Activated T-helper 1 cell treated with anti-CD3 and anti-CD28 coated beads, Interleukin-12 subunit alpha, Interleukin-12 subunit beta, Interleukin-2, Interleukin-4 antibody, amounts not matched to agents 30 ng/mL and 10 ng/mL and 1 ng/mL, durations not matched to agents 14 hours and 24 hours and 36 hours (primary cell): ENCODE measurements at regions not wholly inside any gene's neighbourhood (a gene's known extent, or its start where the extent isn't known, plus 50 kb on each side); places are given as distances from the start of the nearest gene placed in this dataset.

Source experiments
- DNase-seq: peaks from one replicate; pipeline ENCODE4 v3.0.0; 2021; ENCODE audit warnings: low spot score
- H3K27ac Mint-ChIP-seq: one replicate; pipeline ENCODE4 v1.8.0; 2021; ENCODE audit warnings: mild to moderate bottlenecking, mixed read lengths
- H3K27me3 Mint-ChIP-seq: one replicate; pipeline ENCODE4 v1.8.0; 2022; ENCODE audit warnings: mild to moderate bottlenecking, moderate library complexity, mixed read lengths; ENCODE audit not compliant: insufficient read depth
- H3K36me3 Mint-ChIP-seq: one replicate; pipeline ENCODE4 v1.8.0; 2021; ENCODE audit warnings: low read depth, mixed read lengths
- H3K4me1 Mint-ChIP-seq: one replicate; pipeline ENCODE4 v1.8.0; 2021; ENCODE audit warnings: low read depth, mixed read lengths
- H3K4me3 Mint-ChIP-seq: one replicate; pipeline ENCODE4 v1.8.0; 2021; ENCODE audit warnings: mild to moderate bottlenecking, moderate library complexity, mixed read lengths
- H3K9me3 Mint-ChIP-seq: one replicate; pipeline ENCODE4 v1.8.0; 2021; ENCODE audit warnings: mixed read lengths
- intact Hi-C: fragments of 100-400 bp; cut with micrococcal nuclease; formaldehyde crosslinking; loops from one replicate; pipeline ENCODE4 v1.15.1; 2024

DNA sequence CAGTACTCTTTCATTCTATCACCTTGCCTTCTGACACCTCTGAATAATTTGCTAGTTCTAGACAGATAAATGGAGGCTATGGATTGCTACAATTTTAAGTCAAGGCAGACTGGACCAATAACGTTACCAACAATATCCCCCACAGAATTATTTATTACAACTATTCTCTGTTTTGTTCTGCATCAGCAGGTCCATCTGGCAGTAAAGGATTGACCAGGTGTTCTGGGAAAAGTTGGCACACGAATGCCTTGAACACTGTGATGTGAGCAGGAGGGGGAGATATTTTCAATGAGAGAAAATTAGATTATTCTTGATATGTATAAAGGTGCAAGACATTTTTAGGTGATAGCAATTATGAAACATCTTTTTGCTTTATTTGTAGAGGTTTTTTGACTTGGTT, 718.8 kb upstream of the TMPRSS15 start:
- intact Hi-C loops = no loop called here
- Mint-ChIP-seq H3K27me3 (no peaks in the 10 kb centered on the region), H3K27ac (no peak overlapping the region), H3K36me3 (no peaks in the 10 kb centered on the region), H3K4me3 (no peak overlapping the region), H3K4me1 (no peaks in the 10 kb centered on the region), H3K9me3 (peaks cover 49% of the 10 kb centered on the region)
- no peak for DNase-seq

DNA sequence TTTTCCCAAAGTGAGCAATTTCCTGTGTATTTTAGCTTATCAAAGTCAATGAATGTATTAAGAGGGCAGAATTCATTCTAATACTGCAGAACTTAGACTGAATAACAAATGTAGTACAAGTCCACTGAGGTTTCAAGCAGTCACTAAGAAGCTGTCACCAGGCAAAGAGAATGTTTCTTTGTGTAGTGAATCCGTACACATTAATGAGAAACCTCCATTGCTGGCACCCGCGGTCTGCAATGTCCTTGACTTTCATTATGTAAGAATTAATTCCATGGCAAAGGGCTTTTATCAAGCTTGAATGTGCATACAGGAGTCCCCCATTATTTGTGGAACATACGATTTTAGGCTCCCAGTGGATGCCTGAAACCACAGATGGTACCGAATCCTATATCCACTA, 719.5 kb upstream of the TMPRSS15 start:
- Mint-ChIP-seq H3K9me3 (peaks cover 44% of the 10 kb centered on the region), H3K36me3 (no peaks in the 10 kb centered on the region), H3K4me1 (no peaks in the 10 kb centered on the region), H3K4me3 (no peak overlapping the region), H3K27ac (no peak overlapping the region), H3K27me3 (no peaks in the 10 kb centered on the region)
- intact Hi-C loops = no loop called here
- DNase-seq = no peak

DNA sequence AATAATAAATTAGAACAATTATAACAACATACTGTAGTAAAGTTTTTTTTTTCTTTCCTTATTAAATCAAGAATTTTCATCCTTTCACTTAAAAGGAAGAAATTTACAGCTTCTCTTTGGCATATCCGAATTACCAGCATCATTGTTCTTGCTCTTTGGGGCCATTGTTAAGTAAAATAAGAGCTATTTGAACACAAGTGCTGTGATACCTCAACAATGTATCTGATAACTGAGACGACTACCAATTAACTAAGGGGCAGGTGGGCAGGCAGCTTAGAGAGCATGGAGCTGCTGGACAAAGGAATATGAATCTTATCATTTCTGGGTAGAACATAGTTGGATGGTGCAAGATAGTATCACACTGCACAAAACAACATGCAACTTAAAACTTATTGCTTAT, 719.9 kb upstream of the TMPRSS15 start:
- no peaks in the 10 kb centered on the region for H3K27me3 Mint-ChIP-seq
- no peaks in the 10 kb centered on the region for H3K36me3 Mint-ChIP-seq
- no peak overlapping the region for H3K27ac Mint-ChIP-seq
- DNase-seq = no peak
- peaks cover 39% of the 10 kb centered on the region for H3K9me3 Mint-ChIP-seq
- intact Hi-C loops = no loop called here
- H3K4me1 Mint-ChIP-seq = no peaks in the 10 kb centered on the region
- no peak overlapping the region for H3K4me3 Mint-ChIP-seq

DNA sequence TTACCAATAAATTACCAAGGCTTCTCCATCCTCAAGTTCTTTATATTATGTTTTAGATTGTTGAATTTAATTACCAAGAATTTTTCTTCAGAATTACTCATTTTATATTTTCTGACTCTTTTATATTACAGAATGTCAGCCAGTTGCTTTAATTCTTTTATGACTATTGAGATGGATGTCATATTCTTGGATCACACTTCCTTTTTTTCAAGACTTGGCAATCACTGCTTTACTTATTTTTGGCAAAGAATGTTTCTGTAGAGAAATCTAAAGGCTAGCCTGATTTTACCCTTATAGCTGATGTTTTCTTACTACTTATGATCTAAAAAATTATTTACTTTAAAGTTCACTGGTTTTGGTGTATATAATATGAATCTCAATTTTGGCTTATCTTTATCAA, 721.1 kb upstream of the TMPRSS15 start:
- no peak overlapping the region for H3K27ac Mint-ChIP-seq
- intact Hi-C loops = no loop called here
- peaks cover 31% of the 10 kb centered on the region for H3K9me3 Mint-ChIP-seq
- no peaks in the 10 kb centered on the region for H3K36me3 Mint-ChIP-seq
- no peaks in the 10 kb centered on the region for H3K27me3 Mint-ChIP-seq
- no peaks in the 10 kb centered on the region for H3K4me1 Mint-ChIP-seq
- no peak for DNase-seq
- H3K4me3 Mint-ChIP-seq = no peak overlapping the region

DNA sequence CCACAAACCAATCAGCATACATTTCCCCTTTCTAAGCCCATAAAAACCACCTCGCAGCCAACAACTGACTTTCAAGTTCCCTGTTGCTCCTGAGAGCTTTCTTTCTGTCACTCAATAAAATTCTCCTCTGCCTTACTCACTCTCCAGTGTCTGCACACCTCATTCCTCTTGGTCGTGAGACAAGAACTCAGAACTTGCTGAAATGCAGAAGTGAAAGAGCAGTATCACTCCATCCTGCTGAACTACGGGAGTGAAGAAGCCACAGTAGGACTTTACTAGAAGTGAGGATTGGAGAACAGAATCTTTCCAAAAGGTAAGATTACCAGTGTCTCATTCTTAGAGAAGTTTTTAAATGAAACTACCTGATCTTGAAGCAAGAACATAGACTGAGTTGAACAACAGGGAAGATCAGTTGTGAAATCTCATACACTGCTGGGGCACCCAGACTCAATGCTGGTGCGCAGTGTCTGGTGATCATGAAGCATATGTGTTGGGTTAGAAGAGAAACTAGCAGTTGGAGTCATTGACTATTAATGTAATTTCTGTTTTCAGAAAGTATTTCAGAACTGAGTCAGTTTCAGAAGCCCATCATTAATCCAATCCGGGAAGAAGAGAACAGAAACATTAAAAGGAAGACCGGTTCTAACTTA, 726.9 kb upstream of the TMPRSS15 start:
- Mint-ChIP-seq H3K27me3 (no peaks in the 10 kb centered on the region), H3K4me3 (no peak overlapping the region), H3K4me1 (no peaks in the 10 kb centered on the region), H3K27ac (no peak overlapping the region), H3K9me3 (peaks cover 17% of the 10 kb centered on the region), H3K36me3 (no peaks in the 10 kb centered on the region)
- DNase-seq = no peak
- intact Hi-C loops = no loop called here

DNA sequence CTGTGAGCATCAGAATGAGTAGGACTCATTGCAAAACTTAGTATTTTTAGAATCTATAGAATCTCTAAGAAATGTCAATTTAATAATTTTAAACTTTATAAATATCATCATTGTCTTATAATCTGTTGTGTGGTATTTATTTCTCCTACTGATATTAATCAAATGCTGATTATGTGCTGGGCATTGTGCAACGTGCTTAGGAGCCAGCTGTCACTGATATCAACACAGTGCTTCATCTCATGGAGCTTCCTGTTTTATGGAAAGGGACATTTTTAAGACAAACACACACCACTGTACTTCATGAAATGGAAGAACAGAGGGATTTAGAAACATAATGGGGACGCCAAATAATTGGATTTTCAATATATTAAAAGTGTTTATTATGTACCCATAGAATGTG, 737.9 kb upstream of the TMPRSS15 start:
- DNase-seq = no peak
- H3K27ac Mint-ChIP-seq = no peak overlapping the region

DNA sequence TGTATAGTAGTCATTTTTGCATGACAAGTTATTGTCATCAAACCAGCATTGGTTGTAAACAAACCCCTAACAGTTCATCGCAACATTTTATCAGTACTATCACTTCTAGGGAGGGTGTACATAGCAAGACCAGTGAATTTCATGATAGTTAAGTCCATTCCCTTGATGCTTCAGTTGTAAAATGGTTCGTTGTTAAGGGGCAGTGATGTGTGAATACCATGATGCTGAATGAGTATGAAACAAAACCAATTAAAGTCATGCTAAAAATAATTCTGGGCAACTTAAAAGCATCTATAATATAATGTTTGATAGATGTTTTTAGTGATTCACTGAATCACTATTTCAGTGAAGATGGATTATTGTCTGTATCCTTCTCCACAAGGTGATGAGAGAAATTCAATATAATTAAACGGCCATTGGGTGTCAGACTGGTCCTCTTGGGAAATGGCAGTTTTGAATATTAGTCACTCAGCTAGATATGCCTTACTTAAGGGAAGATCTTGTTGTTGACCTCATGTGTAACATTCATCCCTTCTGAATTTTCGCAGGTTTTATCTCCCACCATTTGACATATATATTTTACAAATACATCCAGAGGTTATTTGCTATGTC, 742.2 kb upstream of the TMPRSS15 start:
- no peaks in the 10 kb centered on the region for H3K27me3 Mint-ChIP-seq
- no peaks in the 10 kb centered on the region for H3K4me1 Mint-ChIP-seq
- no peak for DNase-seq
- H3K36me3 Mint-ChIP-seq = no peaks in the 10 kb centered on the region
- intact Hi-C loops = no loop called here
- H3K9me3 Mint-ChIP-seq = peaks cover 45% of the 10 kb centered on the region
- H3K4me3 Mint-ChIP-seq = no peak overlapping the region
- no peak overlapping the region for H3K27ac Mint-ChIP-seq

More for the DNA sequence above, 737.9 kb upstream of the TMPRSS15 start:
- no peaks in the 10 kb centered on the region for H3K36me3 Mint-ChIP-seq
- H3K4me1 Mint-ChIP-seq = no peaks in the 10 kb centered on the region
- intact Hi-C loops = no loop called here
- H3K27me3 Mint-ChIP-seq = no peaks in the 10 kb centered on the region
- H3K4me3 Mint-ChIP-seq = no peak overlapping the region
- peaks cover 22% of the 10 kb centered on the region for H3K9me3 Mint-ChIP-seq

DNA sequence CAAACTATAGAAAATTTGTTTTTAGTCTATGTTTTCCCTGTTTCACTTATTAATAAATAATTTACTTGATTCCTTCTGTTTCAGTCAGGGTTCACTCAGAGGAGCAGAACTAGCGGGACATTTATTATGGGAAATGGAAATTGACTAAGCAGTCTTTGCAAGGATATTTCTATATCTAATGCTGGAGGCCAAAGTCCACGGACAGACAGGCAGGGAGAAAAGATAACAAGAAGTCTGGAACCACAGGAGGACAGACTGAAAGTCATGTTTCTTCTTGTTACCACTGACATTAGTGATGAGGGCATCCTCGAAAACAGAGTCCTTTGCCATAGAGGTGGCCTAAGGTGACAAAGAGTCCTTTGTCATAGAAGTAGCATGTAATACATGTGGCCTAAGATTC, 744.5 kb upstream of the TMPRSS15 start:
- Mint-ChIP-seq H3K4me3 (no peak overlapping the region), H3K9me3 (peaks cover 37% of the 10 kb centered on the region), H3K36me3 (no peaks in the 10 kb centered on the region), H3K27me3 (no peaks in the 10 kb centered on the region), H3K27ac (no peak overlapping the region), H3K4me1 (no peaks in the 10 kb centered on the region)
- DNase-seq = no peak
- intact Hi-C loops = no loop called here

DNA sequence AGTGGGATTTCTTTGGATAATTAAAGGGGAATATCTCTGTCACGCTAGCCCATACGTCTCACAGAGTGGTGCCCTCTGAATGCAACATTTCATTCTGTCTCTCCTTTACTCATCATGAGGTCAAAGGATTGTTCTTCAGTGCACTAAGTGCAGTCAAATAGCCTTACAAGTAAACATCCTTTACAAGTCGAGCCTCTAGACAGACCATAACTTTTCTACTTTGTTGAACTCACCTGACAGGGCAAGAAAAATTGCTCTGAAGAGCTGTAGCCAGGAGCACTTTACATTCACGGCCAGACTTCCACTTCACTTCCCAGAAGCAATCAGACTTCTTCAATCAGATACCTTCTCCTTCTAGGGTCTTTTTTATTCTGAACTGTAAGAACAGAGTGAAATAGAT, 768.0 kb upstream of the TMPRSS15 start:
- intact Hi-C loops = no loop called here
- Mint-ChIP-seq H3K27me3 (no peaks in the 10 kb centered on the region), H3K27ac (no peak overlapping the region), H3K4me3 (no peak overlapping the region), H3K4me1 (no peaks in the 10 kb centered on the region), H3K36me3 (no peaks in the 10 kb centered on the region), H3K9me3 (peaks cover 9% of the 10 kb centered on the region)
- DNase-seq = no peak

DNA sequence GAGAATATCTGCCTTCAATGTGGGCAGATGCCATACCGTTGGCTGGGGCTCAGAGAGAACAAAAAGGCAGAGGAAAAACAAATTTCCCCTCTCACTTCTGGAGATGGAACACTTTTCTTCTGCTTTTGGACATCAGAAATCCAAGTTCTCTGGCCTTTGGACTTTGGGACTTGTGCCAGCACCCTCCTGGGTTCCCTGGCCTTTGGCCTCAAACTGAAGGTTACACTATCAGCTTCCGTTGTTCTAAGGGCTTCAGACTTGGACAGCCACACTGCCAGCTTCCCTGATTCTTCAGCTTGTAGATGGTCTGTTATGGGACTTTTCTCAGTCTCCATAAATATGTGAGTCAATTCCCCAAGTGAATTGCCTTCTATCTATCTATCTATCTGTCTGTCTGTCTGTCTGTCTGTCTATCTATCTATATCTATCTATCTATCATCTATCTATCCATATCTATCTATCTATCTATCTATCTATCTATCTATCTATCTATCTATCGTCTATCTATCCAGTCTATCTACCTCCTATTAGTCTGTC, 778.1 kb upstream of the TMPRSS15 start:
- Mint-ChIP-seq H3K4me3 (no peak overlapping the region), H3K27me3 (no peaks in the 10 kb centered on the region), H3K27ac (no peak overlapping the region), H3K9me3 (peaks cover 28% of the 10 kb centered on the region), H3K36me3 (no peaks in the 10 kb centered on the region), H3K4me1 (no peaks in the 10 kb centered on the region)
- intact Hi-C loops = no loop called here
- no peak for DNase-seq

DNA sequence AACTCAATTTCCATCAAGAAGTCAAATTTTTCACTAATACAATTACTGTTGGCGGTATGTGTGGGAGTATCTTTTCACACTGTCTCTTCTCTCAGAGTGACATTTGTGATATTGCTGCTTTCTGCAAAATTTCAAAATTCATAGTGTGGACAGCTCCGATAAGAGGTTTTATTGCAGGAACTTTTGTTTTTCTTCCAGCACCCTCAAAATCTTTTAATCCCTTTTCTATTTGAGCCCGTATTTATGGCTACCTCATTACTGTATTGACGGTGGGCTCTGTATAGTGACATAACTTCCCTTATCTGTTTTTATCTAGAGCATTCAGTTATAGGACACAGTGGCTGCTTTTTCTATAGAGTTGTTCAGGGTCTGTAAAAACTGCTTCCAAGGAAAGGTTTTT, 794.4 kb upstream of the TMPRSS15 start:
- no peaks in the 10 kb centered on the region for H3K27me3 Mint-ChIP-seq
- peaks cover 25% of the 10 kb centered on the region for H3K9me3 Mint-ChIP-seq
- no peak for DNase-seq
- H3K36me3 Mint-ChIP-seq = no peaks in the 10 kb centered on the region
- H3K4me3 Mint-ChIP-seq = no peak overlapping the region
- intact Hi-C loops = no loop called here
- H3K4me1 Mint-ChIP-seq = no peaks in the 10 kb centered on the region
- no peak overlapping the region for H3K27ac Mint-ChIP-seq

DNA sequence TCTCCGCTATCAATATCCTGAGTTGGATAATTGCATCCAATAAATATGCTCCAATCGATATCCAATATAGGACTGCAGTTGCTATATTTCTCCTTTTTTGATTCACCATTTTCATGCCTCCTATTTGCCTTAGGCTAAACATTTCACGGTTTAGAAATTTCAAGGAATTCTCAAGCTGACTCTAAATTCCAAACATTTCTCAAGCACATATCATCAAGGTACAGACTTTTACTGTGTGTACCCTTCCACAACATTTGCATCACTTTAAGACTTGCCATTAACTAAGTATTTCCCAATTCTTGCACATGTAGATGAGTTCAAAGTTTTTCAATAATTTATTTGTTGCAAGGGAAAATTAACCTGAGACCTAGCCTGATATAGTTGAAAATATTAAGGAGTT, 795.2 kb upstream of the TMPRSS15 start:
- intact Hi-C loops = no loop called here
- Mint-ChIP-seq H3K9me3 (peaks cover 30% of the 10 kb centered on the region), H3K4me3 (no peak overlapping the region), H3K4me1 (no peaks in the 10 kb centered on the region), H3K27me3 (no peaks in the 10 kb centered on the region), H3K36me3 (no peaks in the 10 kb centered on the region), H3K27ac (no peak overlapping the region)
- no peak for DNase-seq

DNA sequence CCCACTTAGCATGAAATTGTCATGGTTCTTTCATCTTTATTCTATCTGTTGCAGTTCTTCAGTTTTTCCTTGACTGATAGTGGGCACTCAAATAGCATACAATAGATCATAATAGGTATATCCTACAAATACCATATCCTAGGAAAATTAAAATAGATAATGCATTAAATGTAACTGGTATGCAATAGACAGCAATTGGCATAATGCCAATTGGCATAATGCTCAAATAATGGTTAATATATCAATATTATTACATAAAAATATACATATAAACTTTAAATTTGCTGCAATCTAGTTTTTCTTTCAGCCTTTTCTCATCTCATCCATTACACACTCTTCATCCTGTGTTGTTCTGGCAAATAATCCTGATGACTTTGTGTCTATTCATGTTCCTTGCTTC, 814.6 kb upstream of the TMPRSS15 start:
- no peak for DNase-seq
- intact Hi-C loops = no loop called here
- Mint-ChIP-seq H3K4me3 (no peak overlapping the region), H3K27me3 (no peaks in the 10 kb centered on the region), H3K4me1 (no peaks in the 10 kb centered on the region), H3K9me3 (peaks cover 19% of the 10 kb centered on the region), H3K27ac (no peak overlapping the region), H3K36me3 (no peaks in the 10 kb centered on the region)

DNA sequence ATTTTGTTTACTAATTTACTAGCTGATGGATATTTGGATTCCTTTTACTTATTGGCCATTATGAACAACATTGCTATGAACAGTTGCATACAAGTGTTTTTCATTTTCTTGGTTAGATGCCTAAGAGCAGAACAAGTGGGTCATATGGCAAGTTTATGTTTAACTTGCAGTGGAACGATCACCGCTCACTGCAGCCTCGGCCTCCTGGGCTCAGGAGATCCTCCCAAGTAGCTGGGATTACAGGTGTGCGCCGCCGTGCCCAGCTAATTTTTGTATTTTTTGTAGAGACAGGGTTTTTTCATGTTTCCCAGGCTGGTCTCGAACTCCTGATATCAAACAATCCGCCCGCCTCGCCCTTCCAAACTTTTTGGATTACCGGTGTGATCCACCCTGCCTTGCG, 820.5 kb upstream of the TMPRSS15 start:
- Mint-ChIP-seq H3K36me3 (no peaks in the 10 kb centered on the region), H3K27ac (no peak overlapping the region), H3K4me1 (no peaks in the 10 kb centered on the region), H3K27me3 (no peaks in the 10 kb centered on the region), H3K9me3 (peaks cover 12% of the 10 kb centered on the region), H3K4me3 (no peak overlapping the region)
- DNase-seq = no peak
- intact Hi-C loops = no loop called here
